ENCODE measurements at regions not wholly inside any gene's neighbourhood (a gene's known extent, or its start where the extent isn't known, plus 50 kb on each side); places are given as distances from the start of the nearest gene placed in this dataset.

DNA sequence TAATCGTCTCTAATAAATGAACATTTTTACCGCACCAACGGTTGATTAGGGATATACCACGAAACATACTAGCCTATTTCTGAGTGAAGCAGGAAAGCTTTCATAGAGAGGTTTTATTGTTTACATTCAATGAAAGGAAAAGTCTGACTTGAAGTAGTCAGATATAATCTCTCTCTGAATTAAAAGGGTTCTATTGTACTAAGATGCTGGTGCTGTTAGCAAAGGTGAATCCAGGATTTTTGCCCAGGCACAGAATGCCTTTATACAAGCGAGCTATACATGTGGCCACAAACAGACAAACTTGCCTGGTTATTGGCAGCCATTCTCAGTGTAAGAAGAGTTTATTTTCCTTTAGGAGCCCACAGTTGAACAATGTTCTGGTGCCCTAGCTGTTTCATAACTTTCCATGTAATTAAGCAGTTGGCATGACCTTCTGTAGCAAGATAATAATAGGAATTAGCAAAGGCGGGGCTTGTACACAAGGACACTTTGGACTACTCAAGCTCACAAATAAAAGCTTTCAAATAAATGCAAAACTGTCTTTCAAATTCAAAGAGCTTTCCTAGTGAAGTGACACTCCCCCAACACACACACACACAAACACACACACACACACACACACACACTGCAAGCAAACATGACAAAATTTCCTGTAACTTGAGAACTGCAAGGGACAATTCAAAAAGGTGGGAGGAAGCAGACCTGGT, 198.7 kb upstream of the MAP3K1 start:
- Histone ChIP-seq H3K36me3 (replicated peaks in 1 of 2; ENCODE audit: control insufficient read depth in 1 of 2, insufficient read depth in 2 of 2, low read length in 1 of 2) (no peaks in the 10 kb centered on the region), H3K27me3 (ENCODE audit: insufficient read depth) (no peaks in the 10 kb centered on the region), H3K4me3 (ENCODE audit: low read depth in 2 of 2, low read length in 1 of 2) (no peak overlapping the region), H3K9me3 (no peaks in the 10 kb centered on the region), H3K4me1 (ENCODE audit: control insufficient read depth in 1 of 2, insufficient read depth in 2 of 2, low read depth in 1 of 2, low read length in 1 of 2) (peaks cover 0 to 3% of the 10 kb centered on the region in 2 experiments; a peak in 1 of 4 replicates), H4K20me1 (ENCODE audit: insufficient read depth) (no peaks in the 10 kb centered on the region), H3K9me2 (no peaks in the 10 kb centered on the region), H3K9ac (no peak overlapping the region), H2AFZ (ENCODE audit: low read depth) (no peak overlapping the region), H3F3A (replicated peaks; ENCODE audit: insufficient read depth) (peaks cover 3% of the 10 kb centered on the region), H3K79me2 (ENCODE audit: insufficient read depth) (no peaks in the 10 kb centered on the region), H3K4me2 (no peak overlapping the region), H3K27ac (ENCODE audit: low read depth in 2 of 2, low read length in 1 of 2) (no peak overlapping the region)
- no peak for DNase-seq
- ChIA-PET CTCF (no interaction called here), POLR2A (no interaction called here)
- 70% methylated on average over 6 of the region's 6 CpGs for WGBS (ENCODE audit: low lambda C conversion rate)
- TF ChIP-seq POLR2AphosphoS5 (IDR thresholded peaks at IDR 0.05; ENCODE audit: low read depth, low read length) (no peak), SMC3 (IDR thresholded peaks at IDR 0.05; ENCODE audit: low read depth, low read length) (no peak), JUND (IDR thresholded peaks at IDR 0.05) (no peak), TAF1 (IDR thresholded peaks at IDR 0.05; ENCODE audit: borderline replicate concordance, low read depth, low read length) (no peak), RAD21 (IDR thresholded peaks at IDR 0.05; ENCODE audit: low read length) (no peak), GATA2 (CRISPR knock-in tag; IDR thresholded peaks at IDR 0.05) (no peak), EZH2phosphoT487 (IDR thresholded peaks at IDR 0.05; ENCODE audit: borderline replicate concordance, low read depth) (no peak), RXRA (IDR thresholded peaks at IDR 0.05; ENCODE audit: borderline replicate concordance, low read depth) (no peak), FOSL2 (IDR thresholded peaks at IDR 0.05; ENCODE audit: borderline replicate concordance, low read depth) (no peak)

DNA sequence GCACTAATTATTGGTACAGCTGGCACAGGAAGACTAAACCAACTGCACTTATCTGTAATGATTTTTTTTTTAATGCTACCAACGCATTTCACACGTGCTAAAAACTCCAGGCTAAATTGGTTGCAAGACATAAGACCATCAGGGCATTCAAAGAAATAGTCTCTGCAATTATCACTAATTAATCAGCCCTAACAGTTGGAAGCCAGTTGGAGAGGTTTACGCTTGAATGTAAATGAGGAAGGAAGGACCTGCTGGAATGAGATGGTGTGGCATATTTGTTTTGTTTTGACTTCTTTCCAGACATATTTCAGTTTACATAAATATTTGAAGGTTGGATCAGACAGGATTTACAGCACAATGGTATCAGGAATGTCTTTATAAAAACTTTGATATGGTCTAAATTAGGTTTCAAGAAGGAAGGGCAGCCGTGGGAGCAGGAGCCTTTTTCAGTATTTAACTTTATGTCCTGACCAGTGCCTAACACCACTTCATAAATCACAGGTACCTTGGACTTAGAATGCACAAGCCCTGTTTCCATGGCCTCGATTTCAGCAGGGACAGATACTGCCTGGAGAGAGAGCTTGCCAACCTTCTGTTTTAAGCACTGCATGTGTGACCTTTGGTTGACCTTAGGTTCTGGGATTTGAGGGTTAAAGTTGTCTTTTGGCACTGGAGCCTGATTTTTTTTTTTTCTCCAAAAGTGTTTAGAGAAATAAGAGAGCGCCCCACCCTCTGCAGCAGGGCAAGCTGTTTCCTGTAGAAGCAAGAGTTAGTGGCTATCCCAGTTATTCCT, 199.8 kb upstream of the MAP3K1 start:
- Histone ChIP-seq H2AFZ (ENCODE audit: low read depth) (no peak overlapping the region), H3K79me2 (ENCODE audit: insufficient read depth) (no peaks in the 10 kb centered on the region), H3K9me2 (no peaks in the 10 kb centered on the region), H3F3A (replicated peaks; ENCODE audit: insufficient read depth) (no peaks in the 10 kb centered on the region), H3K36me3 (replicated peaks in 1 of 2; ENCODE audit: control insufficient read depth in 1 of 2, insufficient read depth in 2 of 2, low read length in 1 of 2) (no peaks in the 10 kb centered on the region), H4K20me1 (ENCODE audit: insufficient read depth) (no peaks in the 10 kb centered on the region), H3K9ac (no peak overlapping the region), H3K4me1 (ENCODE audit: control insufficient read depth in 1 of 2, insufficient read depth in 2 of 2, low read depth in 1 of 2, low read length in 1 of 2) (peaks cover 0 to 3% of the 10 kb centered on the region in 2 experiments; a peak in 1 of 4 replicates), H3K27me3 (ENCODE audit: insufficient read depth) (no peaks in the 10 kb centered on the region), H3K9me3 (no peaks in the 10 kb centered on the region), H3K4me2 (no peak overlapping the region), H3K27ac (ENCODE audit: low read depth in 2 of 2, low read length in 1 of 2) (no peak overlapping the region), H3K4me3 (ENCODE audit: low read depth in 2 of 2, low read length in 1 of 2) (no peak overlapping the region)
- WGBS (ENCODE audit: low lambda C conversion rate), result 37% methylated on average over 6 of the region's 6 CpGs
- POLR2A ChIA-PET, result no interaction called here
- DNase-seq, result no peak
- CTCF ChIA-PET, result no interaction called here
- TF ChIP-seq, protein P1, sequence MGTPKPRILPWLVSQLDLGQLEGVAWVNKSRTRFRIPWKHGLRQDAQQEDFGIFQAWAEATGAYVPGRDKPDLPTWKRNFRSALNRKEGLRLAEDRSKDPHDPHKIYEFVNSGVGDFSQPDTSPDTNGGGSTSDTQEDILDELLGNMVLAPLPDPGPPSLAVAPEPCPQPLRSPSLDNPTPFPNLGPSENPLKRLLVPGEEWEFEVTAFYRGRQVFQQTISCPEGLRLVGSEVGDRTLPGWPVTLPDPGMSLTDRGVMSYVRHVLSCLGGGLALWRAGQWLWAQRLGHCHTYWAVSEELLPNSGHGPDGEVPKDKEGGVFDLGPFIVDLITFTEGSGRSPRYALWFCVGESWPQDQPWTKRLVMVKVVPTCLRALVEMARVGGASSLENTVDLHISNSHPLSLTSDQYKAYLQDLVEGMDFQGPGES (IDR thresholded peaks at IDR 0.05; ENCODE audit: low read depth, low read length), result no peak
- TF ChIP-seq JUND (IDR thresholded peaks at IDR 0.05) (no peak), MEF2A (IDR thresholded peaks at IDR 0.05; ENCODE audit: borderline replicate concordance, low read depth) (no peak)
